ENCODE measurements at regions not wholly inside any gene's neighbourhood (a gene's known extent, or its start where the extent isn't known, plus 50 kb on each side); places are given as distances from the start of the nearest gene placed in this dataset.
"Not testable (repeated sequence)": the region's sequence is repeated elsewhere in the genome, so short reads cannot be mapped to it uniquely, and the experiment has no call there.

DNA sequence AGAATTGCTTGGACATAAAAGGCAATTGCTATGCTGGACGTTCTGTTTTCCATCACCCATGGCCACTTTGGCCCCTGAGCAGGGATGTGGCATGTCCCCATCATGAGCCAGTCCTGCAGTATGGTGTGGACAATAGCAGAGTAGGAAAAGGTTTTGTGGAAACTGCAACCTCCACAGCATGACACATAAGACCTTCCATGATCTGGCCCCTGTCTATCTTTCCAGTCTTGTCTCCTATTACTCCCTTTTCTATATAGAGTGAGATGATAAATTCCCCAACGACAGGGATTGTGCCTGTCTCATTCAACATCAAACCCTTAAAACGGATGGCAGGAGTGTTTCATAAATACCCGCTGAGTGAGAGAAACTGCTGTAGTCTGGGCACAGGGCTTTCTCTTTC, 174.7 kb upstream of the PTCH1 start:
- 29% methylated on average over 1 of the region's 4 CpGs for WGBS (ENCODE audit: insufficient coverage, low coverage, low lambda C conversion rate, missing lambda C conversion rate)
- no peak for TF ChIP-seq POLR2A (IDR thresholded peaks at IDR 0.05)
- TF ChIP-seq, protein P1, sequence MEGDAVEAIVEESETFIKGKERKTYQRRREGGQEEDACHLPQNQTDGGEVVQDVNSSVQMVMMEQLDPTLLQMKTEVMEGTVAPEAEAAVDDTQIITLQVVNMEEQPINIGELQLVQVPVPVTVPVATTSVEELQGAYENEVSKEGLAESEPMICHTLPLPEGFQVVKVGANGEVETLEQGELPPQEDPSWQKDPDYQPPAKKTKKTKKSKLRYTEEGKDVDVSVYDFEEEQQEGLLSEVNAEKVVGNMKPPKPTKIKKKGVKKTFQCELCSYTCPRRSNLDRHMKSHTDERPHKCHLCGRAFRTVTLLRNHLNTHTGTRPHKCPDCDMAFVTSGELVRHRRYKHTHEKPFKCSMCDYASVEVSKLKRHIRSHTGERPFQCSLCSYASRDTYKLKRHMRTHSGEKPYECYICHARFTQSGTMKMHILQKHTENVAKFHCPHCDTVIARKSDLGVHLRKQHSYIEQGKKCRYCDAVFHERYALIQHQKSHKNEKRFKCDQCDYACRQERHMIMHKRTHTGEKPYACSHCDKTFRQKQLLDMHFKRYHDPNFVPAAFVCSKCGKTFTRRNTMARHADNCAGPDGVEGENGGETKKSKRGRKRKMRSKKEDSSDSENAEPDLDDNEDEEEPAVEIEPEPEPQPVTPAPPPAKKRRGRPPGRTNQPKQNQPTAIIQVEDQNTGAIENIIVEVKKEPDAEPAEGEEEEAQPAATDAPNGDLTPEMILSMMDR (IDR thresholded peaks at IDR 0.05), result no peak
- Histone ChIP-seq H3K4me1 (no peaks in the 10 kb centered on the region), H3K27ac (no peak overlapping the region), H3K27me3 (no peaks in the 10 kb centered on the region), H3K4me3 (no peak overlapping the region), H3K9me3 (no peaks in the 10 kb centered on the region), H3K36me3 (no peaks in the 10 kb centered on the region)
- intact Hi-C loops (cut with DNase I), result no loop called here
- ATAC-seq, result no peak
- DNase-seq, result no peak

DNA sequence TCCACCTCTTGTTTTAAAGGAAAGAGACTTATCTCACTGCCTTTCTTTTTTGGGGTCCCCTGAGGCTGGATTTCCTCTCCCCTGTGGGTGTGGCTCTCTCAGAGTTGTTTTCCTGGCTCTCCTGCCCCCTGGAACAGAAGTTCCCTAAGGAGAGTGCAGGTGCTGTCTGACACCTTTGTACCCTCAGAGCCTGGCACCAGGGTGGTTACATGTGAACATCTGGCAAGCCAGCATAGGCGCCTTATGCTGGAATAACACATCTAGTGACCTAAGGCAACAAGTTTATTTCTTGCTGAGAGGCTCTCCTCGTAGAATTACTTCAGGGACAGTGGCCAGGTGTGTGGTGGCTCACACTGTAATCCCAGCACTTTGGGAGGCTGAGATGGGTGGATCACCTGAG, 172.9 kb upstream of the PTCH1 start:
- WGBS (ENCODE audit: insufficient coverage, low coverage, low lambda C conversion rate, missing lambda C conversion rate), result no CpG with 5 or more reads among the region's 2 CpGs
- TF ChIP-seq, protein P1 (IDR thresholded peaks at IDR 0.05), result no peak
- TF ChIP-seq POLR2A (IDR thresholded peaks at IDR 0.05), result no peak
- no peak overlapping the region for H3K4me3 ChIP-seq
- no peaks in the 10 kb centered on the region for H3K27me3 ChIP-seq
- DNase-seq, result no peak
- no peaks in the 10 kb centered on the region for H3K9me3 ChIP-seq
- intact Hi-C loops (cut with DNase I), result no loop called here
- no peak overlapping the region for H3K27ac ChIP-seq
- H3K4me1 ChIP-seq, result no peaks in the 10 kb centered on the region
- no peaks in the 10 kb centered on the region for H3K36me3 ChIP-seq
- no peak for ATAC-seq

DNA sequence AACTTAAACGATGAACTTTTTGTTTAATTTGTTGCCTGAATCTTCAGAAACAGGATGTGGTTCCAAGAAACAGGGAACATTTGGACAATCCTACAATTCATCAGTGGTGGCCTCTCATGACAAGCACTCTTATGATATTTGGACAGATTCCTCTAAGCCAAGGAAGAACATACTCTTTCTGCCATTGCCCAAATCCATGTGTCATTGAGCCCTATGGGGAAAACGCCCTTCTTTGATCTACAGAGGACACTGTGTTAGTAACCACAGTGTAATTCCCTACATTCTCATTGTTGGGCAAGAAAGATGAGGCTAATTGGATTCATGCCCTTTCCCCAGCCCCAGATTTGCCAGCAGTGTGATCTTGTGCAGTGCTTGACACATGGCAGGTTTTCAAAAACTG, 167.7 kb upstream of the PTCH1 start:
- TF ChIP-seq, protein P1 (IDR thresholded peaks at IDR 0.05), result no peak
- TF ChIP-seq POLR2A (IDR thresholded peaks at IDR 0.05), result no peak
- intact Hi-C loops (cut with DNase I), result no loop called here
- no peak overlapping the region for H3K4me3 ChIP-seq
- no peaks in the 10 kb centered on the region for H3K36me3 ChIP-seq
- 58% methylated on average over 2 of the region's 2 CpGs for WGBS (ENCODE audit: insufficient coverage, low coverage, low lambda C conversion rate, missing lambda C conversion rate)
- H3K9me3 ChIP-seq, result no peaks in the 10 kb centered on the region
- no peaks in the 10 kb centered on the region for H3K4me1 ChIP-seq
- ATAC-seq (no peak), DNase-seq (no peak)
- H3K27me3 ChIP-seq, result no peaks in the 10 kb centered on the region
- no peak overlapping the region for H3K27ac ChIP-seq

DNA sequence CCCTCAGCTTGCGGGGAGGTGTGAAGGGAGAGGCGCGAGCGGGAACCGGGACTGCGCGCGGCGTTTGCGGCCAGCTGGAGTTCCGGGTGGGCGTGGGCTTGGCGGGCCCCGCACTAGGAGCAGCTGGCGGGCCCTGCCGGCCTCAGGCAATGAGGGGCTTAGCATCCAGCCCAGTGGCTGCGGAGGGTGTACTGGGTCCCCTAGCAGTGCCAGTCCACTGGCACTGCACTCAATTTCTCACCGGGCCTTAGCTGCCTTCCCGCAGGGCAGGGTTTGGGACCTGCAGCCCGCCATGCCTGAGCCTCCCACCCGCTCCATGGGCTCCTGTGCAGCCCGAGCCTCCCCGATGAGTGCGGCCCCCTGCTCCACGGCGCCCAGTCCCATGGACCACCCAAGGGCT, 163.5 kb upstream of the PTCH1 start:
- H3K27ac ChIP-seq; H3K4me1 ChIP-seq; H3K27me3 ChIP-seq; H3K4me3 ChIP-seq; ATAC-seq; H3K36me3 ChIP-seq; H3K9me3 ChIP-seq; intact Hi-C loops (cut with DNase I); DNase-seq: not testable (repeated sequence)
- WGBS (ENCODE audit: insufficient coverage, low coverage, low lambda C conversion rate, missing lambda C conversion rate), result no CpG with 5 or more reads among the region's 26 CpGs

DNA sequence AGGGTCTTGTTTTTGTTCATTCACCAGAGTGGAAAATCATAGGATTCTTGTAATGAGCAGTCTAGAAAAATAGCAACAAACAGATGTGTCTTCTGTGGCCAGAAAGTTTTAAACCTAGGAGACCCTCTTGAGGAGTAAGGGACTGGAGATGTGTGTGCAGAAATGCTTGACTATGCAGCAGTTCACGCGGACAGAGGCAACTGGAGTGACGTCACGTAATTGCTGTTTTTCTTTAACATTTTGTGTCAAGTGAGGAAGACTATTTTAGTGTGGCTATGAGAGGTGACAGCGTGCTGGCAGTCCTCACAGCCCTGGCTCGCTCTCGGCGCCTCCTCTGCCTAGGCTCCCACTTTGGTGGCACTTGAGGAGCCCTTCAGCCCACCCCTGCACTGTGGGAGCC, 163.1 kb upstream of the PTCH1 start:
- Histone ChIP-seq H3K4me3 (no peak overlapping the region), H3K9me3 (no peaks in the 10 kb centered on the region), H3K4me1 (no peaks in the 10 kb centered on the region), H3K27ac (no peak overlapping the region), H3K36me3 (no peaks in the 10 kb centered on the region), H3K27me3 (no peaks in the 10 kb centered on the region)
- WGBS (ENCODE audit: insufficient coverage, low coverage, low lambda C conversion rate, missing lambda C conversion rate), result 57% methylated on average over 5 of the region's 8 CpGs
- intact Hi-C loops (cut with DNase I), result no loop called here
- TF ChIP-seq, protein P1 (IDR thresholded peaks at IDR 0.05), result no peak
- TF ChIP-seq POLR2A (IDR thresholded peaks at IDR 0.05), result no peak
- no peak for DNase-seq
- ATAC-seq, result no peak

All from right lobe of liver (tissue), 6 donors.